Uterus (tissue), 3 donors: ENCODE measurements at regions not wholly inside any gene's neighbourhood (a gene's known extent, or its start where the extent isn't known, plus 50 kb on each side); places are given as distances from the start of the nearest gene placed in this dataset.

ENCODE experiments used
- DNase-seq, 2 donors: peaks; one replicate each; pipeline ENCODE4 v3.0.0-alpha.2; 2019 to 2020
- H3K27ac ChIP-seq, 2 donors: fragments of 200-600 bp; sonication (generic); 1 replicate in 1 of 2; 2 replicates in 1 of 2; pipeline ENCODE4 v1.5.1; 2016 to 2018
- H3K27me3 ChIP-seq, 2 donors: fragments of 200-600 bp; sonication (generic); one replicate each; pipeline ENCODE4 v1.5.1; 2018 to 2019; ENCODE audit warnings: control low read depth in 1 of 2
- H3K36me3 ChIP-seq, 2 donors: fragments of 200-600 bp; sonication (generic); one replicate each; pipeline ENCODE4 v1.5.1; 2019; ENCODE audit warnings: control low read depth in 1 of 2
- H3K4me1 ChIP-seq, 2 donors: fragments of 200-600 bp; sonication (generic); one replicate each; pipeline ENCODE4 v1.5.1; 2018 to 2019; ENCODE audit warnings: control low read depth in 1 of 2
- H3K4me3 ChIP-seq, 2 donors: fragments of 200-600 bp; sonication (generic); 1 replicate in 1 of 2; 2 replicates in 1 of 2; pipeline ENCODE4 v1.5.1; 2018 to 2019; ENCODE audit warnings: mild to moderate bottlenecking in 1 of 2
- H3K9me3 ChIP-seq, 2 donors: fragments of 200-600 bp; sonication (generic); one replicate each; pipeline ENCODE4 v1.5.1; 2019; ENCODE audit warnings: control low read depth in 1 of 2
- POLR2A ChIP-seq, 2 donors: fragments of 450-650 bp; IDR thresholded peaks; one replicate each; pipeline ENCODE4 v1.6.1; 2016; ENCODE audit warnings: antibody characterized with exemption in 2 of 2, mild to moderate bottlenecking in 1 of 2, moderate library complexity in 1 of 2
- intact Hi-C: fragments of 100-400 bp; cut with DNase I; formaldehyde crosslinking; loops from one replicate; pipeline ENCODE4 v1.15.1; 2023; ENCODE audit warnings: low total_unique reads
- TF ChIP-seq, protein P1 (sequence below), 4 experiments: fragments of 200-600 bp in 2 of 4; fragments of 450-650 bp in 2 of 4; sonication (generic) in 2 of 4; IDR thresholded peaks; one replicate each; pipeline ENCODE4 v1.5.1; 2016 to 2019; ENCODE audit warnings: antibody characterized with exemption in 4 of 4, mild to moderate bottlenecking in 2 of 4, moderate library complexity in 1 of 4
- donor health status: DM: yes; HTN: yes; CAD: no.

GRCh38 chr11:98230678-98231077 is 790.1 kb upstream of the CNTN5 start:
- no peak overlapping the region for H3K4me3 ChIP-seq
- no peak for DNase-seq
- no peaks in the 10 kb centered on the region for H3K36me3 ChIP-seq
- H3K27me3 ChIP-seq = no peaks in the 10 kb centered on the region
- no peaks in the 10 kb centered on the region for H3K9me3 ChIP-seq
- no peak overlapping the region for H3K27ac ChIP-seq
- H3K4me1 ChIP-seq = no peaks in the 10 kb centered on the region
- TF ChIP-seq, protein P1, sequence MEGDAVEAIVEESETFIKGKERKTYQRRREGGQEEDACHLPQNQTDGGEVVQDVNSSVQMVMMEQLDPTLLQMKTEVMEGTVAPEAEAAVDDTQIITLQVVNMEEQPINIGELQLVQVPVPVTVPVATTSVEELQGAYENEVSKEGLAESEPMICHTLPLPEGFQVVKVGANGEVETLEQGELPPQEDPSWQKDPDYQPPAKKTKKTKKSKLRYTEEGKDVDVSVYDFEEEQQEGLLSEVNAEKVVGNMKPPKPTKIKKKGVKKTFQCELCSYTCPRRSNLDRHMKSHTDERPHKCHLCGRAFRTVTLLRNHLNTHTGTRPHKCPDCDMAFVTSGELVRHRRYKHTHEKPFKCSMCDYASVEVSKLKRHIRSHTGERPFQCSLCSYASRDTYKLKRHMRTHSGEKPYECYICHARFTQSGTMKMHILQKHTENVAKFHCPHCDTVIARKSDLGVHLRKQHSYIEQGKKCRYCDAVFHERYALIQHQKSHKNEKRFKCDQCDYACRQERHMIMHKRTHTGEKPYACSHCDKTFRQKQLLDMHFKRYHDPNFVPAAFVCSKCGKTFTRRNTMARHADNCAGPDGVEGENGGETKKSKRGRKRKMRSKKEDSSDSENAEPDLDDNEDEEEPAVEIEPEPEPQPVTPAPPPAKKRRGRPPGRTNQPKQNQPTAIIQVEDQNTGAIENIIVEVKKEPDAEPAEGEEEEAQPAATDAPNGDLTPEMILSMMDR (IDR thresholded peaks at IDR 0.05) = no peak
- no peak for TF ChIP-seq POLR2A (IDR thresholded peaks at IDR 0.05)
- intact Hi-C loops = no loop called here

GRCh38 chr11:98234698-98235097 is 786.1 kb upstream of the CNTN5 start:
- no peak overlapping the region for H3K27ac ChIP-seq
- no peak overlapping the region for H3K4me3 ChIP-seq
- no peaks in the 10 kb centered on the region for H3K9me3 ChIP-seq
- H3K4me1 ChIP-seq = no peaks in the 10 kb centered on the region
- TF ChIP-seq, protein P1 (IDR thresholded peaks at IDR 0.05) = no peak
- TF ChIP-seq POLR2A (IDR thresholded peaks at IDR 0.05) = no peak
- intact Hi-C loops = no loop called here
- no peaks in the 10 kb centered on the region for H3K27me3 ChIP-seq
- DNase-seq = no peak
- no peaks in the 10 kb centered on the region for H3K36me3 ChIP-seq

- Histone ChIP-seq H3K27ac (no peak overlapping the region), H3K36me3 (no peaks in the 10 kb centered on the region), H3K27me3 (no peaks in the 10 kb centered on the region), H3K4me1 (no peaks in the 10 kb centered on the region), H3K9me3 (no peaks in the 10 kb centered on the region), H3K4me3 (no peak overlapping the region)
- intact Hi-C loops = no loop called here
- TF ChIP-seq POLR2A (IDR thresholded peaks at IDR 0.05) = no peak
- TF ChIP-seq, protein P1 (IDR thresholded peaks at IDR 0.05) = no peak
- no peak for DNase-seq
These were observed 776.9 kb upstream of the CNTN5 start for GRCh38 chr11:98243897-98244296.

DNA sequence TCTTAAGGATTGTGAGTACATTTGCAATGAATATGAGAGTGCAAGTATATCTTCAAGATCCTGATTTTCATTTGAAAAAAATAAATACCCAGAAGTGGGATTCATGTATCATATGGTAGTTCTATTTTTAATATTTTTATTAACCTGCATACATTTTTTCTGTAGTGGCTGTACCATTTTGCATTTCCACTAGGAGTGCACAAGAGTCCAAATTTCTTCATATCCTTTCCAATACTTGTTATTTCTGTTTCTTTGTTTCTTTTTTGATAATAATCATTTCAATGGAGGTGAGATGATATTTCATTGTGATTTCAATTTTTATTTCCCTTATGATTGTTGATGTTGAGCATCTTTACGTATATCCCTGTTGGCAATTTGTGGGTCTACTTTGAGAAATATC is 759.8 kb upstream of the CNTN5 start:
- intact Hi-C loops = no loop called here
- Histone ChIP-seq H3K4me1 (no peaks in the 10 kb centered on the region), H3K27ac (no peak overlapping the region), H3K27me3 (no peaks in the 10 kb centered on the region), H3K4me3 (no peak overlapping the region), H3K9me3 (no peaks in the 10 kb centered on the region), H3K36me3 (no peaks in the 10 kb centered on the region)
- no peak for DNase-seq
- TF ChIP-seq, protein P1 (IDR thresholded peaks at IDR 0.05) = no peak

DNA sequence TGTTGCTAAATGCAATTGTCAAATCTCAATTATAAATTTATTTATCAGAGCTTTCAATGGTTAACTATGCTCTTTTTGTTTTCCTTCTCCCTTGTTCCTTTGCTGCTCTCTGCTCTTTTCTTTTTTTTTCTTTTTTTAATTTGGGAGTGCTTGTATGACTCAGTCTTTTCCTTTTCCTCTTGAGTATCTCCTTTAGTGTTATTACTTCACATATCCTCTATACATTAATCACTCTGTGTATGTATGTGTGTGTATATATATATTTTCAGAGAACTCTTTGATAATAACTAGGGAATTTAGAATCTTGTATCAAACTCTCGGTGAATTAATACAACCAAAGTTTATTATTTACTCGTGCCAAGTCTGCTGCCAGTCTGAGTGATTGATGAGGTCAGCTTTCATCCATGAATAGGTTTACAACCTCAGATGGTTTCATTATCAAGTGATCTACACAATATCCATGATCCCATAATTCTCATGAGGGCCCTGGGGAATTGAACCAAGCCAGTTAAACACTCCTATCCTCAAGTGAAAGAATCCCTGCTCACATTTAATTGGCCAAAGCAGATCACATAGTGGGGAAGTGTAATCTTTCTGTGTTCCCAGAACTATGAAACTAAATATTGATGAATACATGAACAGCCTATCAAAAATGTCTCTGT is 743.4 kb upstream of the CNTN5 start:
- TF ChIP-seq, protein P1 (IDR thresholded peaks at IDR 0.05) = no peak
- TF ChIP-seq POLR2A (IDR thresholded peaks at IDR 0.05) = no peak
- no peaks in the 10 kb centered on the region for H3K9me3 ChIP-seq
- no peaks in the 10 kb centered on the region for H3K36me3 ChIP-seq
- no peak overlapping the region for H3K27ac ChIP-seq
- no peaks in the 10 kb centered on the region for H3K4me1 ChIP-seq
- DNase-seq = no peak
- no peaks in the 10 kb centered on the region for H3K27me3 ChIP-seq
- H3K4me3 ChIP-seq = no peak overlapping the region
- intact Hi-C loops = no loop called here
